MM.1S (cell line): ENCODE measurements at regions not wholly inside any gene's neighbourhood (a gene's known extent, or its start where the extent isn't known, plus 50 kb on each side); places are given as distances from the start of the nearest gene placed in this dataset.

ENCODE experiments used
- DNase-seq: peaks from one replicate; pipeline ENCODE4 v3.0.0-alpha.2; 2015
- H2AFZ ChIP-seq: fragments of 300-600 bp; sonication (generic); 2 replicates; pipeline ENCODE4 v1.6.0; 2016; ENCODE audit warnings: antibody characterized with exemption, low read length
- H3F3A ChIP-seq: fragments of 300-600 bp; sonication (generic); 2 replicates; pipeline ENCODE4 v1.6.1; 2016; ENCODE audit warnings: mild to moderate bottlenecking, antibody characterized with exemption, low read length, moderate library complexity, mixed read lengths; ENCODE audit not compliant: insufficient read depth
- H3K27ac ChIP-seq: fragments of 300-600 bp; sonication (generic); 2 replicates; pipeline ENCODE4 v1.5.1; 2016; ENCODE audit warnings: mild to moderate bottlenecking, low read length
- H3K27me3 ChIP-seq: fragments of 300-600 bp; sonication (generic); replicated peaks from 2 replicates; pipeline ENCODE4 v1.6.0; 2016; ENCODE audit warnings: low read length; ENCODE audit not compliant: insufficient read depth
- H3K36me3 ChIP-seq: fragments of 300-600 bp; sonication (generic); replicated peaks from 2 replicates; pipeline ENCODE4 v1.6.1; 2016; ENCODE audit warnings: mild to moderate bottlenecking, low read length, mixed read lengths; ENCODE audit not compliant: insufficient read depth
- H3K4me1 ChIP-seq: fragments of 300-600 bp; sonication (generic); 2 replicates; pipeline ENCODE4 v1.6.1; 2016; ENCODE audit warnings: low read length, mixed read lengths
- H3K4me2 ChIP-seq: fragments of 300-600 bp; sonication (generic); 2 replicates; pipeline ENCODE4 v1.6.0; 2016; ENCODE audit warnings: low read depth, low read length
- H3K4me3 ChIP-seq: fragments of 300-600 bp; sonication (generic); 2 replicates; pipeline ENCODE4 v1.5.1; 2016; ENCODE audit warnings: low read length, mixed read lengths
- H3K79me2 ChIP-seq: fragments of 300-600 bp; sonication (generic); 2 replicates; pipeline ENCODE4 v1.6.1; 2016; ENCODE audit warnings: mixed run types, low read length, mixed read lengths
- H3K9ac ChIP-seq: fragments of 300-600 bp; sonication (generic); 2 replicates; pipeline ENCODE4 v1.6.1; 2016; ENCODE audit warnings: low read length, mixed read lengths
- H3K9me2 ChIP-seq: fragments of 300-600 bp; sonication (generic); replicated peaks from 2 replicates; pipeline ENCODE4 v1.6.1; 2016; ENCODE audit warnings: mild to moderate bottlenecking, low read length, mixed read lengths; ENCODE audit not compliant: insufficient read depth
- H3K9me3 ChIP-seq: fragments of 300-600 bp; sonication (generic); replicated peaks from 2 replicates; pipeline ENCODE4 v1.6.1; 2016; ENCODE audit warnings: mild to moderate bottlenecking, low read length, mixed read lengths; ENCODE audit not compliant: insufficient read depth
- H4K20me1 ChIP-seq: fragments of 300-600 bp; sonication (generic); 2 replicates; pipeline ENCODE4 v1.6.1; 2016; ENCODE audit warnings: mild to moderate bottlenecking, low read length, moderate library complexity, mixed read lengths; ENCODE audit not compliant: insufficient read depth
- EZH2 ChIP-seq: fragments of 300-600 bp; sonication (generic); optimal IDR thresholded peaks from 2 replicates; pipeline ENCODE3; 2017; ENCODE audit warnings: low read depth, mild to moderate bottlenecking, antibody characterized with exemption, low read length, mixed read lengths
- EZH2phosphoT487 ChIP-seq: fragments of 300-600 bp; sonication (generic); IDR thresholded peaks from 2 replicates; pipeline ENCODE4 v1.6.1; 2018; ENCODE audit warnings: antibody characterized with exemption, low read length
- TF ChIP-seq, protein P1 (sequence below): fragments of 300-600 bp; sonication (generic); IDR thresholded peaks from 2 replicates; pipeline ENCODE4 v1.5.1; 2016; ENCODE audit warnings: antibody characterized with exemption, low read length, mixed read lengths

DNA sequence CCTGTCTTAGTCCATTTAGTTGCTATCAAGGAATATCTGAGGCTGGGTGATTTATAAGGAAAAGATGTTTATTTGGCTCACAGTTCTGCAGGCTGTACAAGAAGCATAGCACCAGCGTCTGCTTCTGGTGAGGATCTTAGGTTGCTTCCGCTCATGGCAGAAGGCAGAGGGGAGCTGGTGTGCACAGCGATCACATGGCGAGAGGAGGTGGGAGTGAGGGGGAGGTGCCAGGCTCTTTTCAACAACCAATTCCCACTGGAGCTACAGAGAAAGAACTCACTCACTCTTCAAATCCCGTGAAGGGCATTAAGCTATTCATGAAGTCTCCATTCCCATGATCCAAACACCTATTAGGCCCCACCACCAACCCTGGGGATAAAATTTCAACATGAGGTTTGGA, 371.6 kb downstream of the SH2D4B start:
- Histone ChIP-seq H3F3A (no peaks in the 10 kb centered on the region), H3K79me2 (no peaks in the 10 kb centered on the region), H3K4me3 (no peak overlapping the region), H3K4me2 (no peak overlapping the region), H3K9me3 (no peaks in the 10 kb centered on the region), H3K4me1 (no peaks in the 10 kb centered on the region), H3K27ac (no peak overlapping the region), H2AFZ (no peak overlapping the region), H3K27me3 (no peaks in the 10 kb centered on the region), H3K9ac (no peak overlapping the region), H4K20me1 (no peaks in the 10 kb centered on the region), H3K9me2 (no peaks in the 10 kb centered on the region), H3K36me3 (no peaks in the 10 kb centered on the region)
- DNase-seq: no peak
- TF ChIP-seq EZH2phosphoT487 (no peak), EZH2 (no peak)
- TF ChIP-seq, protein P1, sequence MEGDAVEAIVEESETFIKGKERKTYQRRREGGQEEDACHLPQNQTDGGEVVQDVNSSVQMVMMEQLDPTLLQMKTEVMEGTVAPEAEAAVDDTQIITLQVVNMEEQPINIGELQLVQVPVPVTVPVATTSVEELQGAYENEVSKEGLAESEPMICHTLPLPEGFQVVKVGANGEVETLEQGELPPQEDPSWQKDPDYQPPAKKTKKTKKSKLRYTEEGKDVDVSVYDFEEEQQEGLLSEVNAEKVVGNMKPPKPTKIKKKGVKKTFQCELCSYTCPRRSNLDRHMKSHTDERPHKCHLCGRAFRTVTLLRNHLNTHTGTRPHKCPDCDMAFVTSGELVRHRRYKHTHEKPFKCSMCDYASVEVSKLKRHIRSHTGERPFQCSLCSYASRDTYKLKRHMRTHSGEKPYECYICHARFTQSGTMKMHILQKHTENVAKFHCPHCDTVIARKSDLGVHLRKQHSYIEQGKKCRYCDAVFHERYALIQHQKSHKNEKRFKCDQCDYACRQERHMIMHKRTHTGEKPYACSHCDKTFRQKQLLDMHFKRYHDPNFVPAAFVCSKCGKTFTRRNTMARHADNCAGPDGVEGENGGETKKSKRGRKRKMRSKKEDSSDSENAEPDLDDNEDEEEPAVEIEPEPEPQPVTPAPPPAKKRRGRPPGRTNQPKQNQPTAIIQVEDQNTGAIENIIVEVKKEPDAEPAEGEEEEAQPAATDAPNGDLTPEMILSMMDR: no peak

DNA sequence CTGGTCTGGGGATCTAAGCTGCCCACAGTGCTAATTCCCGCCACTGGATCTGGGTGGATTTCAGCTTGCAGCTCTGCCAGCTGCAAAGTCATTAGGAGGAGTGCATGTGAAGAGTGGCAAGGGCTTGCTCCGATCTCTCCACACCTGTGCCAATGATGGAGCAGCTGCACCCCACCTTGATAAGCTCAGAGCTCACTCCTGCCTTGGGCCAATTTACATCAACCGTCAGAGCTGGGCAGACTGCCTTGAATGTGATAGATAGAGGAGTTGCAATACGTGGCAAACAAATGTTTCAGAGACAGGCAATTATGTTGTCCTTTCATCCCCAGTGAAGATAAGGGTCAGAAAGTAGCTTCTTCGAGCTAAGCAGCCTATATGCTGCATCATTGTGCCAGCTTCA, 379.9 kb downstream of the SH2D4B start:
- Histone ChIP-seq H2AFZ (no peak overlapping the region), H3K79me2 (no peaks in the 10 kb centered on the region)

DNA sequence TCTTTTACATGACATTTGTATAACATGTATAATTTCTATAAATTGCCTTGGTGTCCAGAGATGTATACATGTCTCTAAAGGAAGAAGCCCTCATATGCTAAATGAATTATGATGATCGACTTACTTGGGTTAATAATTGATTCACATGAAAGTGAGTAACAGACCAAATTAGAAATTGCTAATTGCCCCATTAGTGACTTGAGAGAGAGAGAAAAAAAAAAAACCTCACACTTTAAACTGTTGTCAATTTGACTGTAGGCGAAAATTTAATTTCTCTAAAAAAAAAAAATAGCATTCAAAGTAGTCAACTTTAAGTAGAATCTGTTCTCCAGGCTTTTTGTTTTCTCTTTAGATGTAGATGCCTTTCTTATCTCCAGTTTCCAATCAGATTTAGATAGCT, 383.3 kb downstream of the SH2D4B start:
- DNase-seq: no peak
- H3K27me3 ChIP-seq: no peaks in the 10 kb centered on the region
- H3K36me3 ChIP-seq: no peaks in the 10 kb centered on the region
- H3K4me3 ChIP-seq: no peak overlapping the region
- no peaks in the 10 kb centered on the region for H3F3A ChIP-seq
- no peaks in the 10 kb centered on the region for H3K4me1 ChIP-seq
- H3K9me3 ChIP-seq: no peaks in the 10 kb centered on the region
- no peak overlapping the region for H3K27ac ChIP-seq
- H3K4me2 ChIP-seq: no peak overlapping the region
- H3K9ac ChIP-seq: no peak overlapping the region
- no peaks in the 10 kb centered on the region for H3K9me2 ChIP-seq
- H2AFZ ChIP-seq: no peak overlapping the region
- H4K20me1 ChIP-seq: no peaks in the 10 kb centered on the region
- TF ChIP-seq, protein P1: no peak
- TF ChIP-seq EZH2: no peak
- TF ChIP-seq EZH2phosphoT487: no peak
- H3K79me2 ChIP-seq: no peaks in the 10 kb centered on the region

More for the DNA sequence above, 379.9 kb downstream of the SH2D4B start:
- Histone ChIP-seq H3K4me3 (no peak overlapping the region), H3K9me2 (no peaks in the 10 kb centered on the region), H3K27me3 (no peaks in the 10 kb centered on the region), H3K9ac (no peak overlapping the region), H3K36me3 (no peaks in the 10 kb centered on the region), H3F3A (no peaks in the 10 kb centered on the region), H3K4me1 (no peaks in the 10 kb centered on the region), H3K27ac (no peak overlapping the region), H3K4me2 (no peak overlapping the region), H4K20me1 (no peaks in the 10 kb centered on the region), H3K9me3 (no peaks in the 10 kb centered on the region)
- DNase-seq: no peak
- TF ChIP-seq EZH2: no peak
- no peak for TF ChIP-seq EZH2phosphoT487
- TF ChIP-seq, protein P1: no peak
